ENCODE measurements at regions not wholly inside any gene's neighbourhood (a gene's known extent, or its start where the extent isn't known, plus 50 kb on each side); places are given as distances from the start of the nearest gene placed in this dataset.

- H3K4me3 ChIP-seq, result no peak overlapping the region
- intact Hi-C loops (cut with micrococcal nuclease), result no loop called here
These were observed 231.1 kb downstream of the TUSC7 start for GRCh38 chr3:116940719-116941118.

GRCh38 chr3:116946376-116946775, 236.8 kb downstream of the TUSC7 start:
- Histone ChIP-seq H3K9me3 (replicated peaks) (peaks cover 24% of the 10 kb centered on the region), H3K36me3 (no peaks in the 10 kb centered on the region), H3K4me1 (no peaks in the 10 kb centered on the region), H3K27ac (replicated peaks) (no peak overlapping the region), H3K4me3 (no peak overlapping the region), H3K27me3 (ENCODE audit: low read depth) (no peaks in the 10 kb centered on the region)
- TF ChIP-seq CTCF (IDR thresholded peaks at IDR 0.05; ENCODE audit: borderline replicate concordance), result no peak
- no peak for DNase-seq
- intact Hi-C loops (cut with micrococcal nuclease), result no loop called here

More at GRCh38 chr3:116940719-116941118, 231.1 kb downstream of the TUSC7 start:
- no peak for TF ChIP-seq CTCF (IDR thresholded peaks at IDR 0.05; ENCODE audit: borderline replicate concordance)
- peaks cover 60% of the 10 kb centered on the region for H3K9me3 ChIP-seq (replicated peaks)
- no peaks in the 10 kb centered on the region for H3K4me1 ChIP-seq
- DNase-seq, result no peak
- H3K27ac ChIP-seq (replicated peaks), result no peak overlapping the region
- no peaks in the 10 kb centered on the region for H3K27me3 ChIP-seq (ENCODE audit: low read depth)
- no peaks in the 10 kb centered on the region for H3K36me3 ChIP-seq

GRCh38 chr3:116947148-116947547, 237.6 kb downstream of the TUSC7 start:
- peaks cover 21% of the 10 kb centered on the region for H3K9me3 ChIP-seq (replicated peaks)
- no peak for DNase-seq
- no peak overlapping the region for H3K27ac ChIP-seq (replicated peaks)
- H3K27me3 ChIP-seq (ENCODE audit: low read depth), result no peaks in the 10 kb centered on the region
- intact Hi-C loops (cut with micrococcal nuclease), result no loop called here
- no peak overlapping the region for H3K4me3 ChIP-seq
- TF ChIP-seq CTCF (IDR thresholded peaks at IDR 0.05; ENCODE audit: borderline replicate concordance), result no peak
- H3K36me3 ChIP-seq, result no peaks in the 10 kb centered on the region
- H3K4me1 ChIP-seq, result no peaks in the 10 kb centered on the region

GRCh38 chr3:116947809-116948208, 238.2 kb downstream of the TUSC7 start:
- Histone ChIP-seq H3K4me3 (no peak overlapping the region), H3K4me1 (no peaks in the 10 kb centered on the region), H3K9me3 (replicated peaks) (peaks cover 15% of the 10 kb centered on the region), H3K36me3 (no peaks in the 10 kb centered on the region), H3K27me3 (ENCODE audit: low read depth) (no peaks in the 10 kb centered on the region), H3K27ac (replicated peaks) (no peak overlapping the region)
- no peak for DNase-seq
- TF ChIP-seq CTCF (IDR thresholded peaks at IDR 0.05; ENCODE audit: borderline replicate concordance), result no peak
- intact Hi-C loops (cut with micrococcal nuclease), result no loop called here

- Histone ChIP-seq H3K9me3 (replicated peaks) (no peaks in the 10 kb centered on the region), H3K4me1 (no peaks in the 10 kb centered on the region), H3K27me3 (ENCODE audit: low read depth) (no peaks in the 10 kb centered on the region), H3K4me3 (no peak overlapping the region), H3K36me3 (no peaks in the 10 kb centered on the region), H3K27ac (replicated peaks) (no peak overlapping the region)
- no peak for DNase-seq
- TF ChIP-seq CTCF (IDR thresholded peaks at IDR 0.05; ENCODE audit: borderline replicate concordance), result no peak
- intact Hi-C loops (cut with micrococcal nuclease), result no loop called here
These were observed 240.9 kb downstream of the TUSC7 start for GRCh38 chr3:116950301-116951055.
